ENCODE measurements at regions not wholly inside any gene's neighbourhood (a gene's known extent, or its start where the extent isn't known, plus 50 kb on each side); places are given as distances from the start of the nearest gene placed in this dataset.

DNA sequence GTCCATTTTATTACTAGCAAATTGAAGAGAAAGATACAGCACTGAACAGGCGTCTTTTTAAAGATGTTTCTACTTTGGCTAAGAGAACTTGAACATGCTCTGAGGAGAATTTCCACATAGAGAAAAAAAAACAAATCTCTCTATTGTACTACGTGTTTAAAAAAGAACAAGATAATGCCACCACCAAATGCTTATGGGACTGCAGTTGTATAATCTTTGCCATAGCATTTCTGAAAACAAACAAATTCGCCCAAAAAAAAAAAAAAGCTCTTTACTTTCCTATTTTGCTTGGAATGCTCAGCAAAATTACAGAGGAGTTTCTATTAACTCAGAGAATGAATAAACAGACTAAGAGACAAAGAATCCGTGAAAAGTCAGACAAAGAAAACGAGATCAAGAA, 114.2 kb downstream of the CNTN3 start:
- no peak for TF ChIP-seq SIN3A (IDR thresholded peaks at IDR 0.05; ENCODE audit: borderline replicate concordance, insufficient read depth, low read length)
- TF ChIP-seq TAF1 (IDR thresholded peaks at IDR 0.05; ENCODE audit: borderline replicate concordance, insufficient read depth, low read length): no peak
- no peak for TF ChIP-seq POLR2AphosphoS5 (IDR thresholded peaks at IDR 0.05; ENCODE audit: low read depth, low read length)

Measured in PFSK-1 (cell line).